Stimulated activated CD8-positive, alpha-beta memory T cell treated with anti-CD3 and anti-CD28 coated beads, Interleukin-12 subunit alpha, Interleukin-12 subunit beta, amount 100 ng/mL, for 1 hour (primary cell): ENCODE measurements at regions not wholly inside any gene's neighbourhood (a gene's known extent, or its start where the extent isn't known, plus 50 kb on each side); places are given as distances from the start of the nearest gene placed in this dataset.
"Not testable (repeated sequence)": the region's sequence is repeated elsewhere in the genome, so short reads cannot be mapped to it uniquely, and the experiment has no call there.

Source experiments
- DNase-seq: peaks from one replicate; pipeline ENCODE4 v3.0.0-alpha.2; 2020; ENCODE audit warnings: low read depth

- no peak for DNase-seq
These were observed 637.1 kb downstream of the GATA3 start for GRCh38 chr10:8691498-8692017.

- not testable (repeated sequence) for DNase-seq
These were observed 639.1 kb downstream of the GATA3 start for GRCh38 chr10:8693635-8694034.

- DNase-seq = no peak
These were observed 642.3 kb downstream of the GATA3 start for GRCh38 chr10:8696746-8697145.

- DNase-seq = no peak
These were observed 646.2 kb downstream of the GATA3 start for GRCh38 chr10:8700689-8701088.

GRCh38 chr10:8702181-8702580, 647.7 kb downstream of the GATA3 start:
- no peak for DNase-seq

GRCh38 chr10:8705415-8705814, 650.9 kb downstream of the GATA3 start:
- no peak for DNase-seq

GRCh38 chr10:8712656-8713055, 658.2 kb downstream of the GATA3 start:
- no peak for DNase-seq

GRCh38 chr10:8719971-8720370, 665.5 kb downstream of the GATA3 start:
- DNase-seq = no peak

- no peak for DNase-seq
These were observed 667.2 kb downstream of the GATA3 start for GRCh38 chr10:8721650-8722049.

- no peak for DNase-seq
These were observed 668.3 kb downstream of the GATA3 start for GRCh38 chr10:8722835-8723234.

GRCh38 chr10:8725343-8725742, 670.9 kb downstream of the GATA3 start:
- DNase-seq = no peak

GRCh38 chr10:8726084-8726778, 671.7 kb downstream of the GATA3 start:
- no peak for DNase-seq

GRCh38 chr10:8726779-8727084, 672.2 kb downstream of the GATA3 start:
- DNase-seq = no peak

- DNase-seq = no peak
These were observed 676.9 kb downstream of the GATA3 start for GRCh38 chr10:8731121-8732095.

- DNase-seq = no peak
These were observed 684.5 kb downstream of the GATA3 start for GRCh38 chr10:8738987-8739386.

GRCh38 chr10:8752146-8752843, 697.8 kb downstream of the GATA3 start:
- DNase-seq = no peak

GRCh38 chr10:8758029-8758428, 703.5 kb downstream of the GATA3 start:
- DNase-seq = no peak

- DNase-seq = no peak
These were observed 712.4 kb downstream of the GATA3 start for GRCh38 chr10:8766899-8767298.

GRCh38 chr10:8767591-8767990, 713.1 kb downstream of the GATA3 start:
- no peak for DNase-seq

GRCh38 chr10:8768341-8768740, 713.9 kb downstream of the GATA3 start:
- DNase-seq = no peak

GRCh38 chr10:8768852-8769251, 714.4 kb downstream of the GATA3 start:
- DNase-seq = no peak

GRCh38 chr10:8776926-8777622, 722.6 kb downstream of the GATA3 start:
- no peak for DNase-seq
